ENCODE measurements at regions not wholly inside any gene's neighbourhood (a gene's known extent, or its start where the extent isn't known, plus 50 kb on each side); places are given as distances from the start of the nearest gene placed in this dataset.

- no peak overlapping the region for H3K4me3 Mint-ChIP-seq
- DNase-seq: peak; percentile 9
- no peak overlapping the region for H3K27ac Mint-ChIP-seq
- TF ChIP-seq CTCF (IDR thresholded peaks at IDR 0.05): peak; percentile 68; the same call in 1 of the 2 replicates
- H3K4me1 Mint-ChIP-seq (ENCODE audit: low read depth): peaks cover 4% of the 10 kb centered on the region; the same call in 1 of the 2 replicates
- H3K27me3 Mint-ChIP-seq (ENCODE audit: insufficient read depth): peaks cover 5% of the 10 kb centered on the region
- H3K9me3 Mint-ChIP-seq: no peaks in the 10 kb centered on the region
- H3K36me3 Mint-ChIP-seq (ENCODE audit: low read depth): no peaks in the 10 kb centered on the region
Observed at GRCh38 chr10:23525406-23525805, 86.5 kb downstream of the OTUD1 start.

GRCh38 chr10:23528419-23528818, 89.5 kb downstream of the OTUD1 start:
- DNase-seq: no peak
- H3K27me3 Mint-ChIP-seq (ENCODE audit: insufficient read depth): peaks cover 1% of the 10 kb centered on the region; the same call in 1 of the 2 replicates
- H3K36me3 Mint-ChIP-seq (ENCODE audit: low read depth): no peaks in the 10 kb centered on the region
- no peaks in the 10 kb centered on the region for H3K9me3 Mint-ChIP-seq
- H3K27ac Mint-ChIP-seq: no peak overlapping the region
- no peaks in the 10 kb centered on the region for H3K4me1 Mint-ChIP-seq (ENCODE audit: low read depth)
- no peak for TF ChIP-seq CTCF (IDR thresholded peaks at IDR 0.05)
- H3K4me3 Mint-ChIP-seq: no peak overlapping the region

GRCh38 chr10:23529625-23530024, 90.8 kb downstream of the OTUD1 start:
- Mint-ChIP-seq H3K27ac (no peak overlapping the region), H3K27me3 (ENCODE audit: insufficient read depth) (peaks cover 1% of the 10 kb centered on the region; the same call in 1 of the 2 replicates), H3K36me3 (ENCODE audit: low read depth) (no peaks in the 10 kb centered on the region)

GRCh38 chr10:23530079-23530478, 91.2 kb downstream of the OTUD1 start:
- H3K36me3 Mint-ChIP-seq (ENCODE audit: low read depth): no peaks in the 10 kb centered on the region
- H3K27ac Mint-ChIP-seq: no peak overlapping the region
- no peaks in the 10 kb centered on the region for H3K9me3 Mint-ChIP-seq
- peak; percentile 77 for TF ChIP-seq CTCF (IDR thresholded peaks at IDR 0.05)
- DNase-seq: no peak
- H3K27me3 Mint-ChIP-seq (ENCODE audit: insufficient read depth): peaks cover 1% of the 10 kb centered on the region; the same call in 1 of the 2 replicates
- H3K4me1 Mint-ChIP-seq (ENCODE audit: low read depth): no peaks in the 10 kb centered on the region
- H3K4me3 Mint-ChIP-seq: no peak overlapping the region

More at GRCh38 chr10:23529625-23530024, 90.8 kb downstream of the OTUD1 start:
- Mint-ChIP-seq H3K4me1 (ENCODE audit: low read depth) (no peaks in the 10 kb centered on the region), H3K9me3 (no peaks in the 10 kb centered on the region), H3K4me3 (no peak overlapping the region)
- DNase-seq: no peak
- TF ChIP-seq CTCF (IDR thresholded peaks at IDR 0.05): no peak

- Mint-ChIP-seq H3K36me3 (ENCODE audit: low read depth) (no peaks in the 10 kb centered on the region), H3K9me3 (no peaks in the 10 kb centered on the region), H3K4me1 (ENCODE audit: low read depth) (no peaks in the 10 kb centered on the region), H3K4me3 (no peak overlapping the region), H3K27me3 (ENCODE audit: insufficient read depth) (peaks cover 1% of the 10 kb centered on the region; the same call in 1 of the 2 replicates), H3K27ac (no peak overlapping the region)
- no peak for TF ChIP-seq CTCF (IDR thresholded peaks at IDR 0.05)
- no peak for DNase-seq
Observed at GRCh38 chr10:23533212-23533611, 94.3 kb downstream of the OTUD1 start.

GRCh38 chr10:23534326-23534725, 95.5 kb downstream of the OTUD1 start:
- TF ChIP-seq CTCF (IDR thresholded peaks at IDR 0.05): no peak
- Mint-ChIP-seq H3K27ac (no peak overlapping the region), H3K36me3 (ENCODE audit: low read depth) (no peaks in the 10 kb centered on the region), H3K27me3 (ENCODE audit: insufficient read depth) (peaks cover 1% of the 10 kb centered on the region; the same call in 1 of the 2 replicates), H3K4me3 (no peak overlapping the region), H3K4me1 (ENCODE audit: low read depth) (no peaks in the 10 kb centered on the region), H3K9me3 (no peaks in the 10 kb centered on the region)
- no peak for DNase-seq
